Left ventricle myocardium inferior (tissue), 1 donor: ENCODE measurements at regions not wholly inside any gene's neighbourhood (a gene's known extent, or its start where the extent isn't known, plus 50 kb on each side); places are given as distances from the start of the nearest gene placed in this dataset.

ENCODE experiments used
- DNase-seq: peaks from one replicate; pipeline ENCODE4 v3.0.0-alpha.2; 2020
- H3K27ac ChIP-seq: fragments of 200-600 bp; replicated peaks from 2 replicates; pipeline ENCODE4 v1.8.0; 2021
- H3K27me3 ChIP-seq: fragments of 200-600 bp; 2 replicates; pipeline ENCODE4 v1.8.0; 2021; ENCODE audit warnings: low read depth
- H3K36me3 ChIP-seq: fragments of 200-600 bp; 2 replicates; pipeline ENCODE4 v1.8.0; 2021
- H3K4me1 ChIP-seq: fragments of 200-600 bp; 2 replicates; pipeline ENCODE4 v1.8.0; 2021
- H3K4me3 ChIP-seq: fragments of 200-600 bp; 2 replicates; pipeline ENCODE4 v1.8.0; 2021; ENCODE audit warnings: mild to moderate bottlenecking, moderate library complexity
- H3K9me3 ChIP-seq: fragments of 200-600 bp; replicated peaks from 2 replicates; pipeline ENCODE4 v1.8.0; 2021
- CTCF ChIP-seq: fragments of 200-600 bp; IDR thresholded peaks from 2 replicates; pipeline ENCODE4 v1.8.0; 2021; ENCODE audit warnings: antibody characterized with exemption, mild to moderate bottlenecking, borderline replicate concordance
- intact Hi-C: fragments of 100-400 bp; cut with micrococcal nuclease; formaldehyde crosslinking; loops from one replicate; pipeline ENCODE4 v1.11.0; 2022
- donor health status: DM: no; HTN: yes; CAD: no; lungs with severe emphysema.

GRCh38 chr1:60329651-60330050 lies 256.1 kb upstream of the C1orf87 start:
- no peaks in the 10 kb centered on the region for H3K27me3 ChIP-seq
- H3K4me3 ChIP-seq = no peak overlapping the region
- peaks cover 43% of the 10 kb centered on the region for H3K9me3 ChIP-seq
- TF ChIP-seq CTCF = no peak
- no peaks in the 10 kb centered on the region for H3K4me1 ChIP-seq
- H3K36me3 ChIP-seq = no peaks in the 10 kb centered on the region
- no peak overlapping the region for H3K27ac ChIP-seq
- no peak for DNase-seq
- intact Hi-C loops = no loop called here

GRCh38 chr1:60311838-60312237 lies 238.3 kb upstream of the C1orf87 start:
- Histone ChIP-seq H3K27me3 (no peaks in the 10 kb centered on the region), H3K4me1 (no peaks in the 10 kb centered on the region), H3K36me3 (no peaks in the 10 kb centered on the region), H3K4me3 (no peak overlapping the region), H3K9me3 (peaks cover 19% of the 10 kb centered on the region), H3K27ac (no peak overlapping the region)
- no peak for TF ChIP-seq CTCF
- intact Hi-C loops = no loop called here
- no peak for DNase-seq

- no peak for DNase-seq
- peaks cover 21% of the 10 kb centered on the region for H3K9me3 ChIP-seq
- H3K36me3 ChIP-seq = no peaks in the 10 kb centered on the region
- H3K27ac ChIP-seq = no peak overlapping the region
- H3K27me3 ChIP-seq = peaks cover 5% of the 10 kb centered on the region
- no peak for TF ChIP-seq CTCF
- intact Hi-C loops = no loop called here
- H3K4me3 ChIP-seq = no peak overlapping the region
- H3K4me1 ChIP-seq = no peaks in the 10 kb centered on the region
Observed at GRCh38 chr1:60299581-60299980, 226.0 kb upstream of the C1orf87 start.

GRCh38 chr1:60298290-60298689 lies 224.7 kb upstream of the C1orf87 start:
- peaks cover 20% of the 10 kb centered on the region for H3K9me3 ChIP-seq
- TF ChIP-seq CTCF = no peak
- DNase-seq = no peak
- H3K4me1 ChIP-seq = no peaks in the 10 kb centered on the region
- H3K27ac ChIP-seq = no peak overlapping the region
- intact Hi-C loops = no loop called here
- H3K27me3 ChIP-seq = peaks cover 5% of the 10 kb centered on the region
- no peak overlapping the region for H3K4me3 ChIP-seq
- no peaks in the 10 kb centered on the region for H3K36me3 ChIP-seq

GRCh38 chr1:60296794-60297193 lies 223.2 kb upstream of the C1orf87 start:
- intact Hi-C loops = no loop called here
- H3K9me3 ChIP-seq = peaks cover 5% of the 10 kb centered on the region
- peaks cover 5% of the 10 kb centered on the region for H3K27me3 ChIP-seq
- H3K4me3 ChIP-seq = no peak overlapping the region
- no peak for DNase-seq
- TF ChIP-seq CTCF = no peak
- H3K27ac ChIP-seq = no peak overlapping the region
- no peaks in the 10 kb centered on the region for H3K36me3 ChIP-seq
- no peaks in the 10 kb centered on the region for H3K4me1 ChIP-seq

GRCh38 chr1:60292140-60292539 lies 218.6 kb upstream of the C1orf87 start:
- no peaks in the 10 kb centered on the region for H3K9me3 ChIP-seq
- no peak for DNase-seq
- H3K36me3 ChIP-seq = no peaks in the 10 kb centered on the region
- no peak overlapping the region for H3K4me3 ChIP-seq
- intact Hi-C loops = no loop called here
- no peak overlapping the region for H3K27ac ChIP-seq
- TF ChIP-seq CTCF = no peak
- H3K4me1 ChIP-seq = no peaks in the 10 kb centered on the region
- H3K27me3 ChIP-seq = no peaks in the 10 kb centered on the region
